Endothelial cell of umbilical vein (primary cell): ENCODE measurements at regions not wholly inside any gene's neighbourhood (a gene's known extent, or its start where the extent isn't known, plus 50 kb on each side); places are given as distances from the start of the nearest gene placed in this dataset.

Source experiments
- BruUV-seq: library from RNA; stranded (reverse); fragments of 400-500 nt; replicated peaks from 2 replicates; lab custom pipeline; 2021; lab: Mats Ljungman, UMichigan
- CTCF ChIA-PET: fragments of 300-600, 350-600 bp; sonication (Branson Sonifier 250); formaldehyde crosslinking; loops from one replicate; lab custom pipeline; 2021; ENCODE audit warnings: antibody characterized with exemption, inconsistent platforms; lab: Charles Lee
- POLR2A ChIA-PET: fragments of 300-600, 350-600 bp; sonication (Branson Sonifier 250); formaldehyde crosslinking; loops from one replicate; lab custom pipeline; 2021; ENCODE audit warnings: antibody characterized with exemption, inconsistent platforms; lab: Charles Lee
- DNase-seq: peaks from one replicate; pipeline ENCODE4 v3.0.0-alpha.2; 2011; ENCODE audit warnings: low read depth, low spot score
- FAIRE-seq: peaks from 2 replicates; lab custom pipeline; 2011; peaks lifted over from hg19 to GRCh38; lab: Jason Lieb, UNC
- H2AFZ ChIP-seq: 2 replicates; pipeline ENCODE4 v1.6.0; 2012; ENCODE audit warnings: low read depth, low read length, control low read depth, inconsistent platforms
- H3K27ac ChIP-seq: 2 replicates; pipeline ENCODE4 v1.5.1; 2011; ENCODE audit warnings: low read depth, mild to moderate bottlenecking, control low read depth, low read length, moderate library complexity; ENCODE audit not compliant: insufficient read depth
- H3K27me3 ChIP-seq, 2 experiments: 2 replicates each; pipeline versions ENCODE4 v1.6.0 to v1.6.1; 2011; ENCODE audit warnings: low read length in 2 of 2, mixed read lengths in 1 of 2; ENCODE audit not compliant: control insufficient read depth in 2 of 2, insufficient read depth in 2 of 2
- H3K36me3 ChIP-seq, 2 experiments: 2 replicates in 1 of 2; 3 replicates in 1 of 2; pipeline ENCODE4 v1.5.1; 2011; ENCODE audit warnings: low read length in 2 of 2, mild to moderate bottlenecking in 1 of 2, moderate library complexity in 1 of 2; ENCODE audit not compliant: control insufficient read depth in 2 of 2, insufficient read depth in 2 of 2; ENCODE audit errors: extremely low read depth in 1 of 2
- H3K4me1 ChIP-seq: 3 replicates; pipeline ENCODE4 v1.5.1; 2011; ENCODE audit warnings: mild to moderate bottlenecking, low read length; ENCODE audit not compliant: control insufficient read depth, insufficient read depth; ENCODE audit errors: extremely low read depth
- H3K4me2 ChIP-seq: 2 replicates; pipeline ENCODE4 v1.6.1; 2011; ENCODE audit warnings: low read length, control low read depth, mixed read lengths; ENCODE audit not compliant: insufficient read depth
- H3K4me3 ChIP-seq, 3 experiments: fragments of 200-600 bp in 1 of 3; sonication (generic), shearing (Covaris generic) in 1 of 3; replicated peaks in 1 of 3; 2 replicates each; pipeline ENCODE4 v1.5.1; 2011 to 2016; ENCODE audit warnings: control low read depth in 3 of 3, low read length in 3 of 3, mild to moderate bottlenecking in 2 of 3, inconsistent platforms in 1 of 3, low read depth in 1 of 3, moderate library complexity in 1 of 3; ENCODE audit not compliant: insufficient read depth in 1 of 3
- H3K79me2 ChIP-seq: 2 replicates; pipeline ENCODE4 v1.6.0; 2012; ENCODE audit warnings: low read length, inconsistent platforms; ENCODE audit not compliant: control insufficient read depth, insufficient read depth
- H3K9ac ChIP-seq: replicated peaks from 2 replicates; pipeline ENCODE3; 2011; ENCODE audit warnings: low read length, control low read depth; ENCODE audit not compliant: insufficient read depth; ENCODE audit errors: extremely low read depth
- H3K9me1 ChIP-seq: replicated peaks from 3 replicates; pipeline ENCODE4 v1.6.0; 2011; ENCODE audit warnings: mild to moderate bottlenecking, low read length; ENCODE audit not compliant: control insufficient read depth, insufficient read depth; ENCODE audit errors: extremely low read depth
- H3K9me3 ChIP-seq: replicated peaks from 2 replicates; pipeline ENCODE4 v1.5.1; 2012; ENCODE audit warnings: low read length, inconsistent platforms; ENCODE audit not compliant: control insufficient read depth, insufficient read depth
- H4K20me1 ChIP-seq: replicated peaks from 2 replicates; pipeline ENCODE3; 2011; ENCODE audit warnings: mild to moderate bottlenecking, low read length; ENCODE audit not compliant: control insufficient read depth, insufficient read depth; ENCODE audit errors: extremely low read depth
- CTCF ChIP-seq, 2 donors: IDR thresholded peaks; 1 replicate in 1 of 2; 2 replicates in 1 of 2; pipeline ENCODE4 v1.5.1; 2011; ENCODE audit warnings: low read length in 2 of 2, mild to moderate bottlenecking in 2 of 2, moderate library complexity in 2 of 2, control low read depth in 1 of 2, inconsistent platforms in 1 of 2, low read depth in 1 of 2; ENCODE audit not compliant: insufficient read depth in 1 of 2; ENCODE audit errors: extremely low read depth in 1 of 2
- EZH2 ChIP-seq: IDR thresholded peaks from 2 replicates; pipeline ENCODE4 v1.6.1; 2012; ENCODE audit warnings: borderline replicate concordance, low read depth, mild to moderate bottlenecking, moderate library complexity, low read length, inconsistent platforms; ENCODE audit not compliant: severe bottlenecking
- FOS ChIP-seq: IDR thresholded peaks from 2 replicates; pipeline ENCODE4 v1.6.1; 2011; ENCODE audit warnings: mild to moderate bottlenecking, low read length, moderate library complexity, borderline replicate concordance; ENCODE audit not compliant: insufficient read depth
- GATA2 ChIP-seq: IDR thresholded peaks from 2 replicates; pipeline ENCODE4 v1.7.0; 2011; ENCODE audit warnings: low read depth, mild to moderate bottlenecking, moderate library complexity, mixed read lengths, low read length; ENCODE audit not compliant: insufficient read length, insufficient read depth
- JUN ChIP-seq: IDR thresholded peaks from 2 replicates; pipeline ENCODE4 v1.6.1; 2011; ENCODE audit warnings: borderline replicate concordance, low read depth; ENCODE audit not compliant: insufficient read length, insufficient read depth
- MAX ChIP-seq: IDR thresholded peaks from 2 replicates; pipeline ENCODE4 v1.6.1; 2011; ENCODE audit not compliant: insufficient read depth, insufficient read length
- POLR2A ChIP-seq: IDR thresholded peaks from 2 replicates; pipeline ENCODE4 v1.6.1; 2012; ENCODE audit warnings: low read depth, mild to moderate bottlenecking, control low read depth, low read length
- dilution Hi-C: fragments of 300-500 bp; cut with MboI; formaldehyde crosslinking; loops from one replicate; pipeline ENCODE4 v1.15.0; 2019; ENCODE audit warnings: low sequenced_read_pairs; ENCODE audit not compliant: extremely low pct_ligation_motif_present
- intact Hi-C: fragments of 100-400 bp; cut with micrococcal nuclease; formaldehyde crosslinking; loops from one replicate; pipeline ENCODE4 v1.10.0; 2022

- dilution Hi-C loops: no loop called here
- H2AFZ ChIP-seq: no peak overlapping the region
- no peak for FAIRE-seq
- H3K9me3 ChIP-seq: no peaks in the 10 kb centered on the region
- no peak overlapping the region for H3K4me3 ChIP-seq
- H3K27me3 ChIP-seq: no peaks in the 10 kb centered on the region
- POLR2A ChIA-PET: no interaction called here
- no TSS peak for BruUV-seq
- no peaks in the 10 kb centered on the region for H3K79me2 ChIP-seq
- H3K9me1 ChIP-seq: no peaks in the 10 kb centered on the region
- no peak for TF ChIP-seq FOS
- TF ChIP-seq JUN: no peak
- TF ChIP-seq POLR2A: no peak
- TF ChIP-seq EZH2: no peak
- no peak for TF ChIP-seq CTCF (IDR thresholded peaks at IDR 0.05; ENCODE audit: extremely low read depth in 1 of 2, insufficient read depth in 1 of 2, low read depth in 1 of 2, low read length in 2 of 2)
- TF ChIP-seq GATA2: no peak
- no peak for TF ChIP-seq MAX
- DNase-seq: no peak
- CTCF ChIA-PET: no interaction called here
- H3K4me2 ChIP-seq: no peak overlapping the region
- no peak overlapping the region for H3K9ac ChIP-seq
- H4K20me1 ChIP-seq: no peaks in the 10 kb centered on the region
- H3K4me1 ChIP-seq: no peaks in the 10 kb centered on the region
- intact Hi-C loops: no loop called here
- no peaks in the 10 kb centered on the region for H3K36me3 ChIP-seq
- H3K27ac ChIP-seq: no peak overlapping the region
Measured at GRCh38 chr9:26530841-26531240, 361.8 kb downstream of the CAAP1 start.
